ACHN (cell line): ENCODE measurements at regions not wholly inside any gene's neighbourhood (a gene's known extent, or its start where the extent isn't known, plus 50 kb on each side); places are given as distances from the start of the nearest gene placed in this dataset.

Source experiments
- DNase-seq: peaks from one replicate; pipeline ENCODE4 v3.0.0-alpha.2; 2015
- in situ Hi-C: cut with HindIII; loops from 2 replicates; pipeline ENCODE4 v1.10.0; 2017; ENCODE audit warnings: low sequenced_read_pairs, low pct_ligation_motif_present, low pct_unique_long_range_greater_than_20kb

DNA sequence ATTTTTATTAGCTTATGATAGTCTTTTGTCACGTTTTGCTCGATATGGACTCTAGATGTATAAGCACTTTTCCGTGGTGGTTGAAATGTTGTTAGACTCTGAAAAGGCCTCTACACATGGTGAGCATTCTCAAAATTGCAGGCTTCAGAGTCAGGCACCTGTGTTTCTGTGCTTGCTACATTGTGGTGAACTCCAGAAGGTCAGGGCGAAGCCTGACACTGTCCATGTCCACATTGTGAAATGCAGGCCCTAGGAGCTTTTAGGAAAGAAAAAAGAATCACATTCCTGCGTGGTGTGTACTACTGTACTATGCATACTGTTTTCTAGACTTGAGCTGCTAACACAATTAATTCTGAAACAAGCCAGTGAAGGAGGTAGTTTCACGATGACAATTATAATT is 86.3 kb downstream of the HS3ST1 start:
- DNase-seq, result no peak
- in situ Hi-C loops, result no loop called here

- no peak for DNase-seq
- in situ Hi-C loops, result no loop called here
Observed at GRCh38 chr4:11341337-11342043, 87.2 kb downstream of the HS3ST1 start.

DNA sequence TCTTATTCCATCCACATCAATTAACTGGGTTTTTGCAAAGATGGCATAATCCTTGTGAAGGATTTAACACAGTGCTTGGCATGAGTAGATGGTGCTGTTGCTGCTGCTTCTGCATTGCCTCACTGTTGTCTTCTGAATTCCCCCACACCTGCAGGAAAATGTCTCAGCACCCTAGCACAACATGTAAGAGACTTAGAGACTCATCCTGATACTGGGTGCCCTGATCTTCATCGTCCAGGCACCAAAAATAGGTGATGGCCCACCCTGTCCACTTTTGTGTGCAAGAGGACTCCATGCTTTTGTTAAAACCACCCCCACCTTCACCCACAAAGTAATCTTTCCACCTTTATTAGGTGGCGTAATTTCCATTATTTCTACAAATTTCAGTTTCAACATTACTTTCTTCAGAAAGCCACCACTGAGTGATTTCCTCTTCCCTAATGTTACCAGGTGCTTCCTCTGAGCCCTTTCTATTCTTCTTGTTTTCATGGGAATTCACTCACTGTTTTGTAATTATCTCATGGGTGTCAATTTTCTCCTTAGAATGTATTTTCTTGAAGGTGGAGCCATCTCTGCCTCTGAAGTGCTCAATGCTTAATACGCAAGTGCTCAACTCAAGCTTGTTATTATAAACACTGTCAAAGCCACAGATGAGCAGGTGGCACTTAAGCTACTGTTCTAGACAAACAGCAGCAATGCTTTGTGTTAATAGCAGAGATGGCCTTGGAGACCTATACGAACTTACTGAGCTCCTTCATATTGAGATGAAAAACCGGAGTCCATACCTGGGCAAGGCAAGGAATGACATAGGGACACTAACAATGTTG is 89.5 kb downstream of the HS3ST1 start:
- no peak for DNase-seq
- in situ Hi-C loops, result no loop called here

- no peak for DNase-seq
- in situ Hi-C loops, result no loop called here
Observed at GRCh38 chr4:11337287-11337686, 91.4 kb downstream of the HS3ST1 start.

- in situ Hi-C loops, result no loop called here
- DNase-seq, result no peak
Observed at GRCh38 chr4:11336435-11336834, 92.3 kb downstream of the HS3ST1 start.

GRCh38 chr4:11334887-11335286 is 93.8 kb downstream of the HS3ST1 start:
- no peak for DNase-seq
- in situ Hi-C loops, result no loop called here

- in situ Hi-C loops, result no loop called here
- DNase-seq, result no peak
Observed at GRCh38 chr4:11328401-11328800, 100.3 kb downstream of the HS3ST1 start.

DNA sequence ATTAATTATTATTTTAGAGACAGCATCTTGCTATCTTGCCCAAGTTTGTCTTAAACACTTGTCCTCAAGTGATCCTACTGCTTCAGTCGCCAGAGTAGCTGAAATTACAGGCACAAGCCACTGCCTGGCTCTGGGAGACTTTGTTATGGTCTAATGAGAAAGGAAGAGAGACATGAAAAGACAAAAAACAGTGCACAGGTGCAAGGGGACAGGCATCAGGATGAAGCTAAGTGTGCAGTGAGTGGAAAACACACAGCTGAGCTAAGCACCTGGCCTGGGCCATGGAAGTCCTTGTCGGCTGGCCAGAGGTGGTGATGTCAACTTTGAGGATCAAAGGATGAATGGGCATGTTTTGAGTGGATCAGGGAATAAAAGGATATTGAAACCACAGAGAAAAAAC is 102.7 kb downstream of the HS3ST1 start:
- DNase-seq, result no peak
- in situ Hi-C loops, result no loop called here

- in situ Hi-C loops, result no loop called here
- no peak for DNase-seq
Observed at GRCh38 chr4:11323771-11324170, 104.9 kb downstream of the HS3ST1 start.

DNA sequence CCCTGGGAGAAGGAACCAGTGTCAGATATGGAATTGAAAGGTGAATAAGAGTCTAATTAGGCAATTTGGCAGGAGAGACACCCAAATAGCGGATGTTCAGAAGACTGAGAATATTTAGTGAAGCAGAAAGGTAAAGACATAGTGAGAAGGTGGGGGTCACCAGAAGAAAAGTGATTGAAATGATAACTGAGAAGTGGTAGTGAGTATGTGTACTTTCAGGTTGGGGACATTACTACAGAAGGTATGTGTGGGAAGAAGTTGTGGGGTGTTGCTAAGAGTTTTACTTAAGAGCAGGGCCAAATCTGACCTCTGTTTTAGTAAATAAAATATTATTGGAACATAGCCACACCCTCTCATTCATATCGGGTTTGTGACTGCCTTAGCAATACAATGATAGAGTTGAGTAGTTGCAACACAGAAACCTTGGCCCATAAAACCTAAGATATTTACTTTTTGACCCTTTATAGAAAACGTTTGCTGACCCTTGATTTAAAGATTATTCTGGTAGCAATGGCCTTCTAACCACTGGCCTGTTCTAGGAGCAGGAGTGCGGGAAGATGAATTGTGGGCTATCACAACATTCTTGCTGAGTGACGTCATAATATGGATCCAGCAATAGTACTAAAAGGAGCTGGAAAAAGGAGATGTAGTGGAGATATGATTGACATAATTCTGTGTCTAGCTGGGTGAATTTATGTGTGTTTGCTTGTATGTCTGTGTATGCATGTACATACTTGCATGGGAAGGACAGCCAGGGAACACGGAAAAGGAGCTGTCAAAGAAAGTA is 115.3 kb downstream of the HS3ST1 start:
- in situ Hi-C loops, result no loop called here
- no peak for DNase-seq

GRCh38 chr4:11312389-11312788 is 116.3 kb downstream of the HS3ST1 start:
- no peak for DNase-seq
- in situ Hi-C loops, result no loop called here

DNA sequence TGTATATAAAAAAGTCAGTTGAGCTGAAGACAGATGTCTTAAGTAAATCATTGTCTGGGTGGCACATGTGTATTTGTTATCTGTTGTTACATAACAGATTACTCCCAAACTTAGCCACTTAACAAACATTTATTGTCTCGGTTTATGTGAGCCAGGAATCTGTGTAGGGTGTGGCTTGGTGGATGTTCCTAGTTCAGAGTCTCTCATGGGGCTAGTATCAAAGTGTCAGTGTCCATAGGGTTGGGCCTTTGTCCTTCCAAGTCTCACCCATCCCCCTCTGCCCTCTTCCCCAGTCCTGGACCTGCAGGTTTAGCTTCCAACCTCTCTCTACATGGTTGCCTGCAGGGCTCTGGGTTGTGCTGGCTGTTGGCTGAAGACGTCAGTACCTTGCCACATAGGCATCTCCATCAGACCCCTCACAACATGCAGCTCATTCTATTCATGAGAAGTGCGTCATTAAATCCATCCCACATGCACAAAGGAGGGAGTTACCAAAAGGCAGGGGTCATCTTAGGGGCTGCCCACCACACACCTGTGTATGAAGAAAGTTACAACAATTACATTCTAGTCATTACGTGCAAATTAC is 127.5 kb downstream of the HS3ST1 start:
- in situ Hi-C loops, result no loop called here
- DNase-seq, result no peak

GRCh38 chr4:11299836-11300235 is 128.9 kb downstream of the HS3ST1 start:
- no peak for DNase-seq
- in situ Hi-C loops, result no loop called here

- no peak for DNase-seq
- in situ Hi-C loops, result no loop called here
Observed at GRCh38 chr4:11299016-11299415, 129.7 kb downstream of the HS3ST1 start.

- no peak for DNase-seq
- in situ Hi-C loops, result no loop called here
Observed at GRCh38 chr4:11298451-11298850, 130.2 kb downstream of the HS3ST1 start.

GRCh38 chr4:11297627-11298026 is 131.1 kb downstream of the HS3ST1 start:
- in situ Hi-C loops, result no loop called here
- no peak for DNase-seq

DNA sequence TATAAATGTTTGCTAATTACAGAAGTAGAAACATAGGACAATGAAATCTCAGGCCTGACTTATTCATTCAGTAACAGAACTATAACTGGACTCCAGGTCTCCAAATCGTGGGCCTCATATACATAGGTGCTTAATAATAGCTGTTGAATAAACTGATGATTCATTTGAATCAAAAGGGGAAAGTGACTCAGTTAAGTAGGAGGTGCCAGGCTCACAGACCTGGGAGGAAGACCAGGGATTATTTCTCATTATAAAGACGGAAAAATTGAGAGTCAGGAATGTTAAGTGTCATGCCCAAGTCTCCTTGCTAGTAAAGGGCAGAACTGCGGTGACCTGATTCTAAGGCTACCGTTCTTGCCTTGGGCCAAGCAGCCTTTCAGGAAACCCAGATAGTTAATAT is 131.5 kb downstream of the HS3ST1 start:
- DNase-seq, result no peak
- in situ Hi-C loops, result no loop called here

GRCh38 chr4:11293866-11294265 is 134.8 kb downstream of the HS3ST1 start:
- no peak for DNase-seq
- in situ Hi-C loops, result no loop called here

GRCh38 chr4:11287055-11287454 is 141.6 kb downstream of the HS3ST1 start:
- DNase-seq, result no peak
- in situ Hi-C loops, result no loop called here
